ENCODE measurements at regions not wholly inside any gene's neighbourhood (a gene's known extent, or its start where the extent isn't known, plus 50 kb on each side); places are given as distances from the start of the nearest gene placed in this dataset.

- no peak for TF ChIP-seq SUZ12 (IDR thresholded peaks at IDR 0.05)
- TF ChIP-seq TARDBP (IDR thresholded peaks at IDR 0.05) = no peak
- TF ChIP-seq SP1 (IDR thresholded peaks at IDR 0.05) = no peak
- no peak for TF ChIP-seq ARNT (IDR thresholded peaks at IDR 0.05)
Measured at GRCh38 chr20:17793986-17794385, 94.2 kb downstream of the BANF2 start.

Data from HEK293T (cell line).